Fibroblast of skin of left quadriceps (primary cell): ENCODE measurements at regions not wholly inside any gene's neighbourhood (a gene's known extent, or its start where the extent isn't known, plus 50 kb on each side); places are given as distances from the start of the nearest gene placed in this dataset.
"Not testable (repeated sequence)": the region's sequence is repeated elsewhere in the genome, so short reads cannot be mapped to it uniquely, and the experiment has no call there.

Experiments used
- DNase-seq, 2 experiments: peaks; one replicate each; pipeline ENCODE4 v3.0.0-alpha.2; 2013; ENCODE audit warnings: low read depth in 2 of 2

DNA sequence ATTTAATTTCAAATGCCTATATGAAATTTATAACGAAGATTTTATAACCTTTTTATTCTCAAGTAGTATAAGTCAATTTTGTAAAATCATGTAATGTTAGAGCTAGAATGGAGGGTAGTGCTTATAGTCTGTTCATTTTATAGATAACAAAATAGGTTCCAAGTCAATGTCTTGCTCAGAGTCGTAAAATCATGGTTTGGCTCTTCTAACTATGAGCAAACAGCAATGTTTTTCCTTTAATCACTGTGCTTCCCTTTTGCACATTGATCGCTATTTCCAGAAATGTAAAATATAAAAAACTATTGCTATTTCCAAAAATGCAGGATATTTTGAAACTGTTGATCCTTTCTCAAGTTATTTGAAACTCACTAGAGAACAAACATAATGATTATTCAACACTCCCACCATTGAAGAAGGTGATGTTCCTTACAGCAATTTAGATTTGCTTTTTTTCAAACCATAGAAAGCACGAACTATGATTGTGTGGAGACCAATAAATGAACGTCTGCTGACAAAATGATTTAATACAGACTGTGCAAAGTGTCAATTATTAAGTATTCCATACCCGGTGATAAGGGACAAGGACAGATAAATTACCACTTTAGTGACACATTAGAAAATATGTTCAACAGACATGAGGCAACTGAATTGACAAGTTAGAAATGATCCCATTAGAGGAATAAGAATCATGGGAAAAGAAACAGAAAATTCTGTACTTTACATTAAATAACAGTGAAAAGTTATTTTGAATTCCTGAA lies 412.1 kb upstream of the TECRL start:
- no peak for DNase-seq

DNA sequence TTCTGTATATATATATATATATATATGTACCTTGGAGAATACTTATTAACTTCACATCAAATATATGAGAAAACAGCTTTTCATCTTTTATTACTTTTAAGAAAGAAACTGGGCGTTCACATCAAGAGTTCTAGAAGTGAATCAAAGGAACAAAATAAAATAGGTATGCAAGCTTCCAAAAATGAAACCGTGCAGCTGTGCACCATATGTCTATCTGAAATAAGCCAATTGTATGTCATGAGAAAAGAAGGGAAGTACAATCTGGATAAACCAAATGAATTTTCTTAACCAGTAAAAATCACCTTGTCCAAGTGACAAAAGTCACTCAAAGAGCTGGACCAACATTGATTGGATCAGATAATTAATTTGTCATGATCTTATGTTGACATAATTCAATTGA lies 405.4 kb upstream of the TECRL start:
- no peak for DNase-seq

DNA sequence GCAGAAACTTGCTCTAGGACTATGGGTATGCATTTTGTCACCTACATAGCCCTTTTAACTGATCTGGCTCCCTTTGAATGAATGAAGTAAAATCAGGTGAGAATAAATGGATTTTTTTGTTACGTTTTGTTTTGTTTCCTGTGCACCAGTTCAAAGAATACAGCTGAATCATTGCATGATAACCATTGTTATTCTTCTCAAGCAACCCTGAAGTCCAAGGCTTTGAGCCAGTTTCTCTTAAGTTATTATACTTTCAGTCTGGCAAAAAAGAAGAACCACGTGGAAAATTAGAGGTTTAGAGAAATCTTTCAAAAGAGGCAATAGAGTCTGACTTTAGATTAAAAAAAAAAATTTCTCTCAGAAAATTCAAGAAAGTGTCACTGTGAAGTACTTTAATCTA lies 398.6 kb upstream of the TECRL start:
- no peak for DNase-seq

DNA sequence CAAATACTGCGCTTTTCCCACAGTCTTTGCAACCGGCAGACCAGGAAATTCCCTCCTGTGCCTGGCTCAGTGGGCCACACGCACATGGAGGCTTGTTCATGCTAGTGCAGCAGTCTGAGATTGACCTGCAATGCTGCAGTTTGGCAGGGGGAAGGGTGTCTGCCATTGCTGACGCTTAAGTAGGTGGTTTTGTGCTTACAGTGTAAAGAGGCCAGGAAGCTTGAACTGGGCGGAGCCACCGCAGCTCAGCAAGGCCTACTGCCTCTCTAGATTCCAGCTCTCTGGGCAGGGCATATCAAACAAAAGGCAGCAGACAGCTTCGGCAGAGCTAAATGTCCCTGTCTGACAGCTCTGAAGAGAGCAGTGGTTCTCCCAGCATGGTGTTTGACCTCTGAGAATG lies 390.5 kb upstream of the TECRL start:
- DNase-seq = no peak

DNA sequence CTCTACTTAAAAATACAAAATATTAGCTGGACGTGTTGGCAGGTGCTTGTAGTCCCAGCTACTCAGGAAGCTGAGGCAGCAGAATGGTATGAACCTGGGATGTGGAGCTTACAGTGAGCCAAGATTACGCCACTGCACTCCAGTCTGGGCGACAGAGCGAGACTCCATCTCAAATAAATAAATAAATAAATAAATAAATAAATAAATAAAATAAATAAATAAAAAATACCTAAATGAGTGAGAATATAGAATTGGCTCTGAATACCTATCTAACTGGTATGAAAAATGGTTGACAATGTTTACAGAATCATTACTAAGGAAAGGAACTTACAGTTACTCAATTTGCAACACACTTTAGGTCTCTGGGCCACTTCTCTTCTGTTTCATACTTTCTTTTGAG lies 389.6 kb upstream of the TECRL start:
- not testable (repeated sequence) for DNase-seq

DNA sequence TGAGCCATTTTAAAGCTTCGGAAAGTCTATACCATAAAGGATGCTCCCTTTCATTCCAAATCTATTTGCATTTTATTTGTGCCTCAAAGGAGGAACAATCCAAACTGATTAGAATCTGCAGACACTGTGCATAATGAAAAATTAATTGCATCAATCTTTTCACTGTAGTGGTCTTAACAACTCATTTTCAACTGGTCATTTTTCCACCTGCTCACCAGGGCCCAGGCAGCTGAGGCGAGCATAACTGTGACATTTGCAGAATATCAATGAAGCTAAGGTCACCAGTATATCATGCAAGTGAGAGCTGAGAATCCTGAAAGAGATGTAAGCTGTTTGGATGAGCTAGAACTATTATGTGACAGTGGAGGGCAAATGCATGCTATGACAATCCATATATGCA lies 387.3 kb upstream of the TECRL start:
- no peak for DNase-seq

DNA sequence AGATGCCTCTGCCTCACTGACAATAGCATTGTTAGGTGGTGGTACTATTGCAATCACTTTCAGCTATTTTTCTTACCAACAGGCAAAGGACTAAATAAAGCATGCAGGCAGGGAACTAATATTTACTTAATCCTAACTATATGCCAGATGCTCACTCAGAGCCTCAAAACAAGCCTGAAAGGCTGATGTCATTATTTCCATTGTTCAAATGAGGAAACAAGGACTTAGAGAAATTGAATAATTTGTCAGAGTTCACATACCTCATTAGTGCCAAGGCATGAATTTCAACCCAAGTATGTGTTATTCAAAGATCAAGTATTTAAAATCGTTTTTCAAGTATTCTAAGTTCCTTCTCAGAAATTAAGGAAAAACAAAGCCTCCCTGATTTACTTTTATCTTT lies 374.9 kb upstream of the TECRL start:
- peak; percentile 5 to 7 for DNase-seq

DNA sequence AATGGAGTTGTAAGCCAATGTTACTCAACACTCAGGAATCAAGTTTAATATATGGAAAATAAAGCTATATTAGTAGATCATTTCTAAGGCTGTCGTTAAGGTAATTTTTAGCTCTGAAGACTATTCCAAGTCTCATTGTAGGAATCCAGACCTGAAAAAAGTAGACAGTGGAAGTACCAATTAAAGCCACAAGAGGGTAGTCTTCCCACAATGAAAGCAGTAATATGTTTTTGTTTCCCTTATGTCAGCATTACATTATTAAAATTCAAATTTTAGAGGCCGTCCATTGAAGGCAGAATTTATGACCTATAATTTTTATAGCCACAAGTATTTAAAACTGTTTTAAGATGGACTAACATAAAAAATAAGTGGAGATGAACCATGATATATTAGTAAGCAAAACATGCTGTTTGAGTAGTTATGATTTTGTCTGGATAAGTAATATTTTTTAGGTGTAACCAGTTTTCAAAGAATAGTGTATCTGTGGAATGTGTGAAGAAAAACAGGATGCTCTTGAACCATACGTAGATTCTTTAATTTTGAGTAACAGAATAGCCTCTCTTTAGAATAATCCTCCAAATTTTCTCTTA lies 372.6 kb upstream of the TECRL start:
- peak; percentile 3 for DNase-seq

DNA sequence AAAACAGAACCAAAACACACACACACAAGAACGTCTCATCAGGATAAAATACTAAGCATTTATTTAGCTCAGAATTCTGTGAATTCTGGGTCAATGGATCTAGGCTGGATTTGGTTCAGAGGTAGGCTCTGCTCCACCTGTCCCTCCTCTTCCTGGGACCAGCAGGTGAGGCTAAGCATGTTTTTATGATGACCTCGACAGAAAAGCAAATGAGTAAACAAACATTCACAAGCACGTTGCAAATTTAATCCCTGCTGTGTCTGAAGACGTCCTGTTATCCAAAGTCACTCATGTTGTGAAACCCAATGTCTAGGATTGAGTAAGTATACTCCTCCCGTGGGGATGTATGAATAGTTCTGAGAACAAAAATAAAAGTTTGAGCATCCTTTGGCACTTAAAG lies 371.4 kb upstream of the TECRL start:
- no peak for DNase-seq

DNA sequence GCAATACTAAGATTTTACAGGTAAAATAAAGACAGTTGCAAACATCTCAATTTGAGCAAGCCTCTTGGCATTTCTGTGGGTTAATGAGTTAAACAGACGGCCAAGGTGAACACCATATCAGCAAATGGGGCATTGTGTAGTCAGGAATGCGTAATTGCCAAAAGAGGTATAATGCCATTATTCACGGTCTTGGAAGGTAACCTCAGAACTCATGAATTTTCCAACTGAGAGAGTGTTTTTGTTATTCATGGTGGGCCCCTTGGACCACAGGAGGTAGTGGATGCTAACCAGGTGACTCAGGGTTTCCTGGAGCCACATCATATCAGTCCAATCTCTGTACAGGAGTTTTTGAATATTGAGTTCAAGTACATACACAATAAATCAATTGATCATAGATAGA lies 368.0 kb upstream of the TECRL start:
- DNase-seq = no peak

DNA sequence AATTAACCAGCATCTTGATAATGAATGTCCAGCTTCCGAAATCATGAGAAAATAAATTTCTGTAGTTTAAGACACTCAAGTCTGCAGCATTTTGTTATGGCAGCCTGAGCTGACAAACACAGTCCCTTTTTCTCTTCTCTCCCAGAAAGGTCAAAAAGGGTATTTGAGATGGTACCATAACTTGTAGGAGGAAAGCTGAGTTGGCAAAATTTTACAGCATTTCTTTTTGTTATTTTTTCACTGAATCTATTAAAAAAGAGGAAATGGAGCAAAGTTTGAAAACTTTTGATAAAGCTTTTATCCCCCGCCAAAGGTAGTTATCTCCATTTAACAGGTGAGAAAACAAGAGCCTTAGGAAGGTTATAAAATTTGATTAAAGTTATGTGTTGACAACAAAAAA lies 367.6 kb upstream of the TECRL start:
- no peak for DNase-seq

DNA sequence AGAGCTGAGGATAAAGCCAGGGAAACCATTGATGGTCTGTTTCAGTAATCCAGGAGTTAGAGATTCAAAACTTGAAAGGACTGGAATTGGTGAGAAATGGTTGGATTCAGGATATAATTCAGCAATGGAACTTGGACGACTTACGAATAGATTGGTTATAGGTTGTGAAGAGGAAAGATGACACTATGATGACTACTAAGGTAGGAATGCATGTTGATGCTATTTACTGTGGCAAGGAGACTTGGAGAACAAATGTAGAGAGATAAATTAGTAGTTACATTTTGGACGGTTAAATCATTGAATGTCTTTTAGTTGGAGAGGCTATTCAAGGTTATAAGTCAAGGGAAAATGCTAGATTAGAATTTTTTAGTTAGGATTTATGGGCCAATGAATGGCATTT lies 365.4 kb upstream of the TECRL start:
- no peak for DNase-seq

DNA sequence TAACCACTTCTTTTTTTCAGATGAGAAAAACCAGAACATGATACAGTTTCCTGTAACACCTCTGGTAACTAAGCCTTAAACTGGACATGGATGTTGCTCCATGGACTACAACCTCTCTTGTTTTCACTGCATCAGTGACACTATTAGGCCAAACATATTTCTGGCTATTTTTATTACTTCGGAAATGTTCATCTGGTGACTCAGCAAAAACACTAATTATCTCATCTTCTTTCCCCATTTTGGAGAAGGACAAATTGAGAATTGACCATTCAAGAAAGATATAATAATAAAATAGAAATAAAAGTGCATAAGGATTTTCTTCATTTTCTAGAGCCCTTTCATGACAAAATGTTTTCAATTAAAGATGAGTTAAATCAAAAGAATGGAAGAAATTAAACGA lies 361.9 kb upstream of the TECRL start:
- DNase-seq = no peak

DNA sequence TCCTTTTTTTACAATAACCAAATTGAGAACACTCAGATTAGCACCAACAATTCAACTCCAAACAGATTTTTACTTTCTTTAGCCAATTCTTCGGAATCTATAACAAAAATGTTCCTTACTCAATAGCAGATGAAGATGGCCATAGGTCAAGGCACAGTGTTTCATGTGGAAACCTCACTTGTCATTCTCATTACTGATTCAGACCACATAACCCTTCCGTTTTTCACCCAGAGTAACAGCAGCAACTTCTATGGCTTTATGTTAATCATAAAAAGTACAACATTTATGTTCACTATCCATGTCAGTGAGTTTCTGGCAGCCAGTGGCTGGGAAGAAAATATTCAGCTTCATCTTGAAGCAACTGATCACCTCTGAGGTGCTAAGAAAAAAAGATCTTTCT lies 358.3 kb upstream of the TECRL start:
- DNase-seq = no peak

DNA sequence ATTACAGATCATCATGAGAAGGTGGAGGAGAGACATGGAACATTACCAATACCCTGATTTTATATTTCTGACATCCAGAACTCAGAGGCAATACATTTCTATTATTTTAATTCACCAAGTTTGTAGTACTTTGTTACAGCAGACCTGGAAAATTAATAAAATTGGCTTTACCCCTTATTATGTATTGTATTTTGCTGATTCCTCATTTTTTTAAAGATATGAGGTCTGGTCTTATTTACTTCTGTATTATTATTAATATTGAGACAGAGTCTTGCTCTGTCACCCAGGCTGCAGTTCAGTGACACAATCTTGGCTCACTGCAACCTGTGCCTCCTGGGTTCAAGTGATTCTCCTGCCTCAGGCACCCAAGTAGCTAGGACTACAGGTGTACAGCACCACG lies 357.3 kb upstream of the TECRL start:
- no peak for DNase-seq

DNA sequence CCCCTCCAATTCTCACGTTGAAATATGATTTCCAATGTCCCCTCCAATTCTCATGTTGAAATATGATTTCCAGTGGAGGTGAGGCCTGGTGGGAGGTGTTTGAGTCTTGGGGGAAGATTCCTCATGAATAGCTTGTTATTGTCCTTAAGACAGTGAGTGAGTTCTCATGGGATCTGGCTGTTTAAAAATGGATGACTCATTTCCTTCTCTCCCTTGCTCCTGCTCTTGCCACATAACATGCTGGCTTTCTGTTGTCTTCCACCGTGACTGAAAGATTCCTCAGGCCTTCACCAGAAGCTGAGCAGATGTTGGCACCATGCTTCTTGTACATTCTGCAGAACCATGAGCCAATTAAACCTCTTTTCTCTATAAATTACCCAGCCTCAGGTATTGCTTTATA lies 346.8 kb upstream of the TECRL start:
- no peak for DNase-seq

DNA sequence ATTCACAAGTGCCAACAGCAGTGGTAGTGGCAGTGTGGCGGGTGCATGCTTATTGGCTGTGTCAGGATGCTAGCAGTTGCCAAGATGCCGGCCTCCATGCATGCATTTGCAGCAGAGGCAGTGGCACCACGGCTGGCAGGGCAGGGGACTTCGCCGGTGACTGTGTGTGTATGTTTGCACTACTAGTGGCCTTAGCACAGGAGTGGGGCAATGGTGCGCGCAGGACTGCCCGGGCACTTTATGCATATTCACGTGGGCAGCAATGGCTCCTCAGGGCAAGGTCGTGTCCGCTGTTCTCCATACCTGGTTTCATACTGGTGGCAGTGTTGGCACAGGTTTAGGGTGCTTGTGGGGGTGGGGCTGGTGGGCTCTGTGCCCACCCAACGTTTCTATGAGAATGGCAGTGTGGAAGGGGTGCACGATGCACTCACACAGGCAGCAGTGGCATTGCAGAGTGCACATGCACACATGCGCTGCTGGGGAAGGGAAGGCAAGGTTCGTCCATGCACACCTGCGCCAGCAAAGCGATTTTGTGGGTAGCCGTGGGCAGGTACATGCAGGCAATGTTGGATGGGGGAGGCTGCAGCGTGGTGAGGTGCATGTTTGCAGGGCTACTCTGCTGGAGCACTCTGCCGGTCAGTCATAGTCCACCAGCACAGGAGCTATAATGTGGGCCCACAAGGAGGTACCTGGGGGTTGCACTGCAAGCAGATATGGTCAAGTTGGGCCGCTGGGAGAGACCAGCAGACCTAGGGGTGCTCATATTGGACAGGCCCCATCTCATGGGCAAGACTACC lies 338.9 kb upstream of the TECRL start:
- no peak for DNase-seq

DNA sequence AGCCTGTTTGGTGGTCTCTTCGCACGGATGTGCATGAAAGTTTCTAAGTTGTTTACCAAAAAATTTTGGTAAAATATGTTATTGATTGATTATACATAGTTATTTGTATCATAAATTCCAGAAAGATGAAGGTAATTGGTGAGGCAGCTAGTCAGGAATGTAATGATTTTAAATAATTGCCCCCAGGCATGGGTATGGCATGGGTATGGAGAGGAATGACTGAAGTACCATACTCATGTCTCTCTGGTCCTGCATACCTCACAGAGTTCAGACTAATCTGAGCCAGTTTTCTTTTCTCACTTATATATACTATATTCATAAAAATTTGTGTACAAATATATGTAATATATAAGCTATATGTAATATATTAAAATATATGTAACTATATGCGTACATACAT lies 329.0 kb upstream of the TECRL start:
- DNase-seq = no peak

DNA sequence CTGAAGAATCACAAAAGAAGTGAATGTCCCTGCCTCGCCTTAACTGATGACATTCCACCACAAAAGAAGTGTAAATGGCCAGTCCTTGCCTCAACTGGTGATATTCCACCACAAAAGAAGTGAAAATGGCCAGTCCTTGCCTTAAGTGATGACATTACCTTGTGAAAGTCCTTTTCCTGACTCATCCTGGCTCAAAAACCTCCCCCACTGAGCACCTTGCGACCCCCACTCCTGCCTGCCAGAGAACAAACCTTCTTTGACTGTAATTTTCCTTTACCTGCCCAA lies 328.5 kb upstream of the TECRL start:
- DNase-seq = not testable (repeated sequence)

DNA sequence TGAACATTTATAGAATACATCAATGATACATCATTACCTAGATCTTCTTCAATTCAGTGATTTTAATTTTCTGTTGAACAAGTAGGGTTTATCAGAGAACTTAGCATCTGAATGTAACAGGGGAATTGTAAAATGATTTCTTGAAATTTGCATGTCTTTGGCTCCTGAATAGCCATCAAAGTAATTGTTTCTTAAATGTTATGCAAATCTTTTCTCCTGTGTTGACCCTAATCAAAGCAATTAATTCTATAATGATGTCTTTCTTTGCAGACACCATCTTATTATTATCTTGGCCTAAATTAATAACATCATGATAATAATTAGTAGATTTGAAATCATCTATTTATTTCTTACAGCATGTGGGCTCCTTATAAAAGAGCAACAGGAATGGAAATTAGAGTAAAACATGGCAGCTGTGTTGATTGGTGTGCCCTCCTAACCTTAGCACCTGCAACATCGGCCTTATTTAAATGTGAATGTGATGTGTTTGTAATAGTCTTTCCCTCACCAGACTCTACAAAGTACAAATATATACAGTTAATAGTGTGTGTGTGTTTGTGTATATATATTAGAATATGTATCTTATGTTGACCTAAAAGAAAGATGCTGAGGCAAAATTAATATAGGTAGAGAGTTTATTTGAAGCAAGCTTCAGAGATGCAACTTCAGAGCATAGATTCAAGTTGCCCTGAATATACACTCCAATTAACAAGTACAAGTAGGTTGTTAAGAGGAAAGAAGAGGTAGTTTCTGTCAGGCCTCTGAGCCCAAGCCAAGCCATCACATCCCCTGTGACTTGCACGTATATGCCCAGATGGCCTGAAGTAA lies 328.0 kb upstream of the TECRL start:
- no peak for DNase-seq

DNA sequence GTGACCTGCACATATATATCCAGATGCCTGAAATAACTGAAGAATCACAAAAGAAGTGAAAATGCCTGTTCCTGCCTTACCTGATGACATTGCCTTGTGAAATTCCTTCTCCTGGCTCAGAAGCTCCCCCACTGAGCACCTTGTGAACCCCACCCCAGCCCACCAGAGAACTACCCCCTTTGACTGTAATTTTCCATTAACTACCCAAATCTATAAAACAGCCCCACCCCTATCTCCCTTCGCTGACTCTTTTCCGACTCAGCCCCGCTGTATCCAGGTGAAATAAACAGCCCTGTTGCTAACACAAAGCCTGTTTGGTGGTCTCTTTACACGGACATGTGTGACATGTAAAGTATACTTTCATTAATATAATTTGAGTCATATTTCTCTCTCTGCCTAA lies 320.3 kb upstream of the TECRL start:
- DNase-seq = no peak

DNA sequence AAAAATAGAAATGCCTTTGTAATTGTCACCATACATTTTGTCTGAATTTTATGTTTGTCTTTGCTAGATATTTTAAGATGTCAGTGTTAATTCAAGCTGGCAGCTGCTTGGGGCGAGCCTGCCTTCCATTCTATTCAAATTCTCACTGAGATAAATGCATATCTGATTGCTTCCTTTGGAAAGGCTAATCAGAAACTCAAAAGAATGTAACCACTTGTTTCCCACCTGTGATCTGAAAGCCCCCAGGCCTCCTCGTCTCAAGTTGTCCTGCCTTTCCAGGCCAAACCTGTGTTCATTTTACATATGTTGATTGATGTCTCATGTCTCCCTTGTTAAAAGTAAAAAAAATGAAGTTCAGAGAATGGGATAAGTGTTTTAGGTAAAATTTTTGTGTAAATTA lies 318.7 kb upstream of the TECRL start:
- no peak for DNase-seq
